Mesenchymal stem cell (in vitro differentiated cells and primary cell): ENCODE measurements at regions not wholly inside any gene's neighbourhood (a gene's known extent, or its start where the extent isn't known, plus 50 kb on each side); places are given as distances from the start of the nearest gene placed in this dataset.

Source experiments
- DNase-seq: peaks from one replicate; pipeline ENCODE4 v3.0.0-alpha.2; 2013
- H2AFZ ChIP-seq: one replicate; pipeline ENCODE4 v1.6.1; 2013; ENCODE audit warnings: low read depth, mild to moderate bottlenecking, control low read depth, inconsistent platforms, low read length, moderate library complexity
- H2AK5ac ChIP-seq: 2 replicates; pipeline ENCODE4 v1.6.1; 2013; ENCODE audit warnings: low read length, moderate library complexity, mild to moderate bottlenecking, inconsistent platforms; ENCODE audit not compliant: severe bottlenecking
- H2BK120ac ChIP-seq: one replicate; pipeline ENCODE4 v1.6.1; 2013; ENCODE audit warnings: low read depth, mild to moderate bottlenecking, inconsistent platforms, low read length, moderate library complexity
- H2BK12ac ChIP-seq, 2 experiments: one replicate each; pipeline ENCODE4 v1.6.1; 2013; ENCODE audit warnings: inconsistent platforms in 2 of 2, low read length in 2 of 2, mild to moderate bottlenecking in 2 of 2, moderate library complexity in 2 of 2, control low read depth in 1 of 2
- H2BK15ac ChIP-seq: one replicate; pipeline ENCODE4 v1.6.1; 2013; ENCODE audit warnings: mild to moderate bottlenecking, low read depth, inconsistent platforms; ENCODE audit not compliant: poor library complexity, severe bottlenecking
- H2BK5ac ChIP-seq: 2 replicates; pipeline ENCODE4 v1.6.1; 2013; ENCODE audit warnings: low read depth, mild to moderate bottlenecking, low read length, control low read depth, inconsistent platforms; ENCODE audit not compliant: poor library complexity, severe bottlenecking
- H3K14ac ChIP-seq, 2 experiments: one replicate each; pipeline ENCODE4 v1.6.1; 2013; ENCODE audit warnings: inconsistent platforms in 2 of 2, low read length in 2 of 2, control low read depth in 1 of 2, mild to moderate bottlenecking in 1 of 2, moderate library complexity in 1 of 2
- H3K18ac ChIP-seq, 2 experiments: one replicate each; pipeline ENCODE4 v1.6.1; 2013; ENCODE audit warnings: inconsistent platforms in 2 of 2, low read length in 2 of 2, control low read depth in 1 of 2, low read depth in 1 of 2, mild to moderate bottlenecking in 1 of 2
- H3K23ac ChIP-seq, 2 experiments: one replicate each; pipeline ENCODE4 v1.6.1; 2013; ENCODE audit warnings: inconsistent platforms in 2 of 2, low read length in 2 of 2, mild to moderate bottlenecking in 2 of 2, moderate library complexity in 2 of 2, control low read depth in 1 of 2
- H3K27ac ChIP-seq: 2 replicates; pipeline ENCODE4 v1.5.1; 2013; ENCODE audit warnings: mild to moderate bottlenecking, moderate library complexity, low read length, control low read depth, inconsistent platforms; ENCODE audit not compliant: poor library complexity, severe bottlenecking
- H3K27me3 ChIP-seq, 2 experiments: 2 replicates each; pipeline versions ENCODE4 v1.6.1 to v1.7.0; 2013; ENCODE audit warnings: low read length in 2 of 2, mild to moderate bottlenecking in 2 of 2, moderate library complexity in 2 of 2, control low read depth in 1 of 2, inconsistent platforms in 1 of 2; ENCODE audit not compliant: control insufficient read depth in 1 of 2, insufficient read depth in 1 of 2
- H3K36me3 ChIP-seq, 2 experiments: 2 replicates each; pipeline versions ENCODE4 v1.6.1 to v1.7.0; 2013; ENCODE audit warnings: low read length in 2 of 2, control low read depth in 1 of 2, inconsistent platforms in 1 of 2, low read depth in 1 of 2, mild to moderate bottlenecking in 1 of 2; ENCODE audit not compliant: insufficient read depth in 2 of 2, control insufficient read depth in 1 of 2
- H3K4ac ChIP-seq, 2 experiments: one replicate each; pipeline ENCODE4 v1.6.1; 2013; ENCODE audit warnings: inconsistent platforms in 2 of 2, low read length in 2 of 2, mild to moderate bottlenecking in 2 of 2, moderate library complexity in 2 of 2, control low read depth in 1 of 2, low read depth in 1 of 2
- H3K4me1 ChIP-seq: 2 replicates; pipeline ENCODE4 v1.6.1; 2013; ENCODE audit warnings: low read depth, low read length, control low read depth; ENCODE audit not compliant: control insufficient read depth, insufficient read depth
- H3K4me2 ChIP-seq: 2 replicates; pipeline ENCODE4 v1.6.1; 2013; ENCODE audit warnings: low read length, mild to moderate bottlenecking, inconsistent platforms; ENCODE audit not compliant: poor library complexity, severe bottlenecking
- H3K4me3 ChIP-seq, 2 experiments: 2 replicates each; pipeline versions ENCODE4 v1.5.1 to v1.7.0; 2013; ENCODE audit warnings: low read length in 2 of 2, mild to moderate bottlenecking in 2 of 2, control low read depth in 1 of 2, low read depth in 1 of 2; ENCODE audit not compliant: insufficient read depth in 1 of 2
- H3K79me1 ChIP-seq: replicated peaks from 2 replicates; pipeline ENCODE4 v1.6.1; 2013; ENCODE audit warnings: mild to moderate bottlenecking, control low read depth, low read length, inconsistent platforms; ENCODE audit not compliant: poor library complexity, severe bottlenecking
- H3K9ac ChIP-seq: 2 replicates; pipeline ENCODE4 v1.7.0; 2013; ENCODE audit warnings: mild to moderate bottlenecking, low read length, moderate library complexity
- H3K9me3 ChIP-seq: 2 replicates; pipeline ENCODE4 v1.7.0; 2013; ENCODE audit warnings: mild to moderate bottlenecking, low read length; ENCODE audit not compliant: control insufficient read depth
- H4K8ac ChIP-seq: one replicate; pipeline ENCODE4 v1.6.1; 2013; ENCODE audit warnings: inconsistent platforms, mild to moderate bottlenecking, low read length, moderate library complexity
- H4K91ac ChIP-seq: one replicate; pipeline ENCODE4 v1.6.1; 2013; ENCODE audit warnings: mild to moderate bottlenecking, low read length, inconsistent platforms
- WGBS: methylation state at CpG from one replicate; pipeline ENCODE4 v1.1.7; 2013; ENCODE audit warnings: mixed read lengths; 5-methylcytosine and 5-hydroxymethylcytosine counted together

DNA sequence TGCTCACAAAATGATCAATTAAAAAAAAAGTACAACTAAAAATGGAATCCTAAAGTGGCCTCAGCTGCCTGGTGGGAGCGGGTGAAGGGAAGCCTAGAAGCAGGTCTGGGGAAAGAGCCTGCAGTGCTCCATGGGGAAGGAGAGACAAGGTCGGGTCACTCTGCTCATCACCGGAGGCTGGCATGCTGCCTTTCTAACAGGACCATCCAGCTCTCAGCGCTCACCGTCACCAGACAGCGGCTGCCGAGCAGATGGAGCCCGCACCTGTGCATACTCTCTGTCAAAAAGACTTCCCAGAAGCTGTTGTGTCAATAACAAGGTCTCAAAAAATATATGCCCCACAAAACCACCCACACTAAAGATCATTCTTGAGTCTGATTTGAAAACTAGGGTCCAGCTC, 112.8 kb downstream of the BAMBI start:
- Histone ChIP-seq H3K9me3 (no peaks in the 10 kb centered on the region), H3K9ac (no peak overlapping the region), H3K18ac (no peak overlapping the region), H4K91ac (no peak overlapping the region), H4K8ac (no peak overlapping the region), H3K27ac (no peak overlapping the region), H2BK5ac (no peak overlapping the region), H3K27me3 (peaks cover 4 to 52% of the 10 kb centered on the region in 2 experiments), H3K23ac (no peak overlapping the region), H2AFZ (no peak overlapping the region), H3K4me1 (no peaks in the 10 kb centered on the region), H2BK120ac (no peak overlapping the region), H3K79me1 (no peaks in the 10 kb centered on the region), H3K14ac (no peak overlapping the region), H3K4ac (no peak overlapping the region), H2BK12ac (no peak overlapping the region), H3K4me3 (no peak overlapping the region), H2AK5ac (no peak overlapping the region), H2BK15ac (no peak overlapping the region), H3K4me2 (no peak overlapping the region), H3K36me3 (no peaks in the 10 kb centered on the region)
- no peak for DNase-seq
- 94% methylated on average over 8 of the region's 8 CpGs for WGBS

DNA sequence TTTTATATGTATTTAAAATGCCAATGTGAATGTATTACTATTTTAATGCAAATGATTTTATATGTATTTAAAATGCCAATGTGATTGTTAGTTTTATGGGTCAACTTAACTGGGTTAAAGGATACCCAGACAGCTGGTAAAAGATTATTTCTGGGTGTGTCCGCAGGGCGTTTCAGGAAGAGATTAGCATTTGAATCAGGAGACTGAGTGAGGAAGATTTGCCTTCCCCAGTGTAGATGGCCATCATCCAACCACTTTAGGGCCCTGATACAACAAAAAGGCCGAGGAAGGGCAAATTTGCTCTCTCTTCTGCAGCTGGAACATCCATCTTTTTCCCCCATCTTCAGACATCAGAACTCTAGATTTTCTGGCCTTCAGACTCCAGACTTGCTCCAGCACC, 116.2 kb downstream of the BAMBI start:
- no peak overlapping the region for H2BK12ac ChIP-seq
- H2BK15ac ChIP-seq, result no peak overlapping the region
- H2AFZ ChIP-seq, result no peak overlapping the region
- H3K79me1 ChIP-seq, result no peaks in the 10 kb centered on the region
- no peak overlapping the region for H3K18ac ChIP-seq
- H3K23ac ChIP-seq, result no peak overlapping the region
- peaks cover 2% of the 10 kb centered on the region for H3K4me1 ChIP-seq
- WGBS, result 91% methylated on average over 3 of the region's 3 CpGs
- no peak overlapping the region for H3K9ac ChIP-seq
- no peaks in the 10 kb centered on the region for H3K36me3 ChIP-seq
- no peak overlapping the region for H2BK120ac ChIP-seq
- no peak overlapping the region for H4K91ac ChIP-seq
- peaks cover 4 to 35% of the 10 kb centered on the region in 2 experiments for H3K27me3 ChIP-seq
- no peak overlapping the region for H3K4me3 ChIP-seq
- H3K4ac ChIP-seq, result no peak overlapping the region
- H3K14ac ChIP-seq, result no peak overlapping the region
- no peaks in the 10 kb centered on the region for H3K9me3 ChIP-seq
- no peak overlapping the region for H3K4me2 ChIP-seq
- DNase-seq, result no peak
- no peak overlapping the region for H3K27ac ChIP-seq
- no peak overlapping the region for H2AK5ac ChIP-seq
- H4K8ac ChIP-seq, result no peak overlapping the region
- H2BK5ac ChIP-seq, result no peak overlapping the region

DNA sequence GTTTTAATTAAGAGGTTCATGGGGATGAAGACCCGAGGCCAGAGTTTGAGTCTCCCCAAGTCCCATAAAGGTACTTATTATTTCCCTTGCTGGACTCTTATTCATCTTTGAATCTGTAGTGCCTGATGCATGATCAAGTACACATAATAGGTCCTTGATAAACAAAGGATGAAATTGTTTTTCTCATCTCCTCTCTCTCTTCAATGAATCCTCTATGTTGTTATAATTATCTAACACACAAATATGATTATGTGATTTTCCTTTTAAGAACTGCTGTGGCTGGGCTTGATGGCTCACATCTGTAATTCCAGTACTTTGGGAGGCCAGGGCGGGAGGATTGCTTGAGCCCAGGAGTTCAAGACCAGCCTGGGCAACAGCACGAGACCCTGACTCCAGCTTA, 117.7 kb downstream of the BAMBI start:
- 100% methylated on average over 2 of the region's 3 CpGs for WGBS
- Histone ChIP-seq H3K36me3 (no peaks in the 10 kb centered on the region), H3K18ac (no peak overlapping the region), H2BK15ac (no peak overlapping the region), H3K27ac (no peak overlapping the region), H3K4me1 (peaks cover 2% of the 10 kb centered on the region), H3K9me3 (no peaks in the 10 kb centered on the region), H3K4me2 (no peak overlapping the region), H2AFZ (no peak overlapping the region), H2AK5ac (no peak overlapping the region), H2BK12ac (no peak overlapping the region), H2BK5ac (no peak overlapping the region), H3K9ac (no peak overlapping the region), H2BK120ac (no peak overlapping the region), H4K8ac (no peak overlapping the region), H3K23ac (no peak overlapping the region), H3K4me3 (no peak overlapping the region), H3K14ac (no peak overlapping the region), H3K27me3 (peaks cover 4 to 31% of the 10 kb centered on the region in 2 experiments), H4K91ac (no peak overlapping the region), H3K79me1 (no peaks in the 10 kb centered on the region), H3K4ac (no peak overlapping the region)
- no peak for DNase-seq

DNA sequence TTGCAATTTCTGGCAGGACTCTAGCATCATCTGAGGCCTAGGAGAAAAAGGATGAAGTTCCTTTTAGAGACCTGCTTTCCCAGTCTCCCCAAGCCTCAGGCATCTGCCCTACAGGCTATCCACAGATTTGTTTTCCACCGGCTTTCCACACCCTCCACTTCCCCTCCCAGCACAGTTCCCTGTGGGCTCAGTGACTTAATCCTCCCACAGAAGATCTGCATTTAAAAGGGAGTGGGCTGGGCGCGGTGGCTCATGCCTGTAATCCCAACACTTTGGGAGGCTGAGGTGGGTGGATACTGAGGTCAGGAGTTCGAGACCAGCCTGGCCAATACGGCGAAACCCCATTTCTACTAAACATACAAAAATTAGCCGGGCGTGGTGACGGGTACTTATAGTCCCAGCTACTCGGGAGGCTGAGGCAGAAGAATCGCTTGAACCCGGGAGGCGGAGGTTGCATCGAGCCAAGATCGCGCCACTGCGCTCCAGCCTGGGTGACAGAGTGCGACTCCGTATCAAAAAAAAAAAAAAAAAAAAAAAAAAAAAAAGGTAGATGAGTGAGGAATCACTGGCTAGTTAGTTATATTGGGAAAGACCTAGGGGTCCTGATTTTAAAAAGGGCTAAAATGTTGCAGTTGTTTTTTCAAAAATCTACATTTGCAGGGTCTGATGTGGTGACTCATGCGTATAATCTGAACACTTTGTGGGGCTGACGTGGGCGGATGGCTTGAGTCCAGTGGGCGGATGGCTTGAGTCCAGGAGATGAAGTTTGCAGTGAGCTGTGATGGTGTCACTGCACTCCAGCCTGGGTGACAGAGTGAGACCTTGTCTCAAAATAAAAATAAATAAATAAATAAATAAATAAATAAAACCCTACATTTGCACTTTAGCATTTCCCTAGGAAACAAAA, 119.5 kb downstream of the BAMBI start:
- Histone ChIP-seq H3K27me3 (peaks cover 7 to 23% of the 10 kb centered on the region in 2 experiments), H3K14ac (no peak overlapping the region), H3K4ac (no peak overlapping the region), H2BK15ac (no peak overlapping the region), H3K18ac (peak overlapping the region in 1 of 2 experiments; percentile 37), H3K9me3 (no peaks in the 10 kb centered on the region), H3K4me1 (peaks cover 2% of the 10 kb centered on the region), H3K4me2 (no peak overlapping the region), H2AK5ac (no peak overlapping the region), H3K79me1 (no peaks in the 10 kb centered on the region), H3K27ac (no peak overlapping the region), H3K36me3 (no peaks in the 10 kb centered on the region), H4K91ac (no peak overlapping the region), H2AFZ (no peak overlapping the region), H2BK120ac (no peak overlapping the region), H3K9ac (no peak overlapping the region), H3K4me3 (no peak overlapping the region), H2BK5ac (no peak overlapping the region), H3K23ac (no peak overlapping the region), H4K8ac (peak overlapping the region; percentile 67), H2BK12ac (peak overlapping the region in 1 of 2 experiments; percentile 13)
- DNase-seq, result peak; percentile 77
- WGBS, result 87% methylated on average over 23 of the region's 23 CpGs
